ACC112 (cell line): ENCODE measurements at regions not wholly inside any gene's neighbourhood (a gene's known extent, or its start where the extent isn't known, plus 50 kb on each side); places are given as distances from the start of the nearest gene placed in this dataset.
"Not testable (repeated sequence)": the region's sequence is repeated elsewhere in the genome, so short reads cannot be mapped to it uniquely, and the experiment has no call there.

Source experiments
- H2AFZ ChIP-seq: fragments of 200-600 bp; sonication (generic); one replicate; pipeline ENCODE4 v1.6.0; 2017; ENCODE audit warnings: antibody characterized with exemption, low read length; ENCODE audit not compliant: unreplicated experiment
- H3K27ac ChIP-seq: fragments of 200-600 bp; sonication (generic); 2 replicates; pipeline ENCODE4 v1.5.1; 2014; ENCODE audit warnings: low read depth, mild to moderate bottlenecking, antibody characterized with exemption, low read length, moderate library complexity
- H3K27me3 ChIP-seq: fragments of 200-600 bp; sonication (generic); 2 replicates; pipeline ENCODE4 v1.6.1; 2014; ENCODE audit warnings: mild to moderate bottlenecking, antibody characterized with exemption, low read length, moderate library complexity, mixed read lengths; ENCODE audit not compliant: insufficient read depth
- H3K36me3 ChIP-seq: fragments of 200-600 bp; sonication (generic); 2 replicates; pipeline ENCODE4 v1.6.1; 2016; ENCODE audit warnings: mild to moderate bottlenecking, antibody characterized with exemption, low read length, moderate library complexity, mixed read lengths; ENCODE audit not compliant: insufficient read depth
- H3K4me1 ChIP-seq: fragments of 200-600 bp; sonication (generic); one replicate; pipeline ENCODE4 v1.6.1; 2016; ENCODE audit warnings: low read length, mixed read lengths; ENCODE audit not compliant: insufficient read depth, unreplicated experiment, control insufficient read depth
- H3K4me3 ChIP-seq: fragments of 200-600 bp; sonication (generic); 2 replicates; pipeline ENCODE4 v1.5.1; 2014; ENCODE audit warnings: mild to moderate bottlenecking, low read depth, low read length
- H3K79me2 ChIP-seq: fragments of 200-600 bp; sonication (generic); one replicate; pipeline ENCODE4 v1.6.0; 2016; ENCODE audit warnings: low read length; ENCODE audit not compliant: control insufficient read depth, unreplicated experiment, insufficient read depth

DNA sequence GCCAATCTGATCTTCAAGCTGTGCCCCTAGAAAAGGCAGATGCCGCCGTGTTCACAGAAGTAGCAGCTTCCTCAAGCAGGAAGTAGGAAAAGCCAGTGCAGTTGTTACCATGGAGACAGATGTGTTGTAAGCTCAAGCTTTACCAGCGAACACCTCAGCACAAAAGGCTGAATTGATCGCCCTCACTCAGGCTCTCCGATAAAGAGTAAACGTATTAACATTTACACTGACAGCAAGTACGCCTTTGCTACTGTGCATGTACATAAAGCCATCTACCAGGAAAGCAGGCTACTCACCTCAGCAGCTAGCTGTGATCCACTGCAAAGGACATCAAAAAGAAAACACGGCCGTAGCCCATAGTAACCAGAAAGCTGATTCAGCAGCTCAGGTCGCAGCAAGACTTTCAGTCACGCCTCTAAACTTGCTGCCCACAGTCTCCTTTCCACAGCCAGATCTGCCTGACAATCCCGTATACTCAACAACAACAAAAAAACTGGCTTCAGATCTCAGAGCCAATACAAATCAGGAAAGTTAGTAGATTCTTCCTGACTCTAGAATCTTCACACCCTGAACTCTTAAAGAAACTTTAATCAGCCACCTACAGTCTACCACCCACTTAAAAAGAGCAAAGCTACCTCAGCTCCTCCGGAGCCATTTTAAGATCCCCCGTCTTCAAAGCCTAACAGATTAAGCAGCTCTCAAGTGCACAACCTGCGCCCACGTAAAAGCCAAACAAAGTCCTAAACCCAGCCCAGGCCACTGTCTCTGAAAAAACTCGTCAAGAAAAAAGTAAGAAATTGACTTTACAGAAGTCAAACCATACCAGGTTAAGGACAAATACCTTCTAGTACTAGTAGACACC is 160.0 kb downstream of the DEFB131A start:
- H3K36me3 ChIP-seq, H3K27ac ChIP-seq, H3K79me2 ChIP-seq, H3K27me3 ChIP-seq, H3K4me1 ChIP-seq, H2AFZ ChIP-seq, H3K4me3 ChIP-seq: not testable (repeated sequence)

DNA sequence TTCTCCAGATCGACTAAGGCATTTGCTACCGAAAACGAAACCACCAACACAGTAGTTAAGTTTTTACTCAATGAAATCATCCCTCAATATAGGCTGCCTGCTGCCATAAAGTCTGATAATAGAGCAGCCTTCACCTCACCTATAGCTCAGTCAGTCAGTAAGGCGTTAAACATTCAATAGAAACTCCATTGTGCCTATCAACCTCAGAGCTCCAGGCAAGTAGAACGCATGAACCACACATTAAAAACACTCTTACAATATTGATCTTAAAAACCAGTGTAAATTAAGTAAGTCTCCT is 160.6 kb downstream of the DEFB131A start:
- not testable (repeated sequence) for H2AFZ ChIP-seq, H3K79me2 ChIP-seq, H3K27ac ChIP-seq, H3K4me1 ChIP-seq, H3K4me3 ChIP-seq, H3K36me3 ChIP-seq, H3K27me3 ChIP-seq

DNA sequence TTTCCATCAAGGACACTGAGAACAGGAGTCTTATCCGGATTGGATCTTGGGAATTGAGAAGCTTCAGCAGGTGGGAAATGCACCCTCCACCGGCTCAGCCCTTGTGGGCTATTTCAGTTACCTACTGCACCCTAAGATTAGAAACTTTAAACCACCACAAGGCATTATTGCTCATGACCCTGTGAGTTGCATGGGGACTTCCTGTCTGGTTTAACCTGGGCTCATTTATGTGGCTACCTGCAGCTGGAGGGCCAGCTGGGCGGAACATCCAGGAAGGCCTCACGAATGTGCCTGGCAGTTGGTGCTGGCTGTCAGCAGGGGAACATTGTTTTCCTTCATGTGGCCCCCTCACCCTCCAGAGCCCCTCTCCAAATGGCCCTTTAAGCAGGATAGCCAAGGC is 164.1 kb downstream of the DEFB131A start:
- H3K79me2 ChIP-seq, result no peaks in the 10 kb centered on the region
- H3K36me3 ChIP-seq, result no peaks in the 10 kb centered on the region
- H3K27me3 ChIP-seq, result no peaks in the 10 kb centered on the region
- H3K27ac ChIP-seq, result no peak overlapping the region
- no peak overlapping the region for H3K4me3 ChIP-seq
- H3K4me1 ChIP-seq, result no peaks in the 10 kb centered on the region
- no peak overlapping the region for H2AFZ ChIP-seq

DNA sequence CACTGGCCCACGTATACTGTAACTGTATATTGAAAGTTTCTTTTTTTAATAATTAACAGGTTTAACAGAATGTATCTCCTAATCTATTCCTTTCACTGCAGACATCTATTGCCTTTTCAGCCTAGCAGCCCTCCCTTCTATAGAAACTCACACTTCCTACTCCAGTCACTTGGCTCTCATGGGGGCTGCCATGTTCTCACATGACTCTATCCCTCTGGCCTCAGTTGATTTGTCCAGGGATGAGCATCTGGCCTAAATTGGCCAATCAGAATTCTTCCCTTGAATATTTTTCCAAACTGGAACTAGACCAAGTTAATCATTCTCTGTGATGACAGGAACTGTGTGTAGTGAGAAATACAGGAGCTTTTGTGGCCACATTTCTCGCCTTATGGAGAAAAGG is 166.1 kb downstream of the DEFB131A start:
- H3K36me3 ChIP-seq, H3K27ac ChIP-seq, H3K27me3 ChIP-seq, H3K4me1 ChIP-seq, H3K79me2 ChIP-seq, H3K4me3 ChIP-seq, H2AFZ ChIP-seq: not testable (repeated sequence)

- Histone ChIP-seq H3K79me2 (no peaks in the 10 kb centered on the region), H2AFZ (no peak overlapping the region), H3K27ac (no peak overlapping the region), H3K27me3 (no peaks in the 10 kb centered on the region), H3K36me3 (no peaks in the 10 kb centered on the region), H3K4me3 (no peak overlapping the region), H3K4me1 (no peaks in the 10 kb centered on the region)
Measured at GRCh38 chr4:9611101-9611500, 166.9 kb downstream of the DEFB131A start.

DNA sequence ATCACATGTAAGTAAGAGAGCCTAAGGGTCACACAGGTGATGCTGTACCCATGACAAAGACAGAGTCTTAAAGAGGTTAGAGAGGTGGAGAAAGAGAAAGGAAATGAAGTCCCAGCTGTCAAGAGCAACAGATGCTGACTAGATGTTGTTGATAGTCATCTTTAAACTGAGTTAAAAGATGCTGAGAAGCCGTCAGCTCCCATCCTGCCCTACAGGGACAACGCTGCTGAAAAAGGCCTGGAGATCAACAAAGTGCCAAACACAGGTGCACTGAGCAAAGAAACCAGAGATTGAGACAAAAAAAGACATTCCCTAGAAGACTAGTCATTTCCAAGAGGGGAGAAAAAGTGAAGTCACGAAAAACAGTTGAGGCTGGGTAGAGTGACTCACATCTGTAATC is 145.0 kb upstream of the DRD5 start:
- H3K27me3 ChIP-seq, H3K36me3 ChIP-seq, H3K4me1 ChIP-seq, H3K4me3 ChIP-seq, H3K27ac ChIP-seq, H2AFZ ChIP-seq, H3K79me2 ChIP-seq: not testable (repeated sequence)

GRCh38 chr4:9659678-9660077 is 121.8 kb upstream of the DRD5 start:
- not testable (repeated sequence) for H3K36me3 ChIP-seq, H3K4me3 ChIP-seq, H3K79me2 ChIP-seq, H3K27ac ChIP-seq, H2AFZ ChIP-seq, H3K27me3 ChIP-seq, H3K4me1 ChIP-seq

DNA sequence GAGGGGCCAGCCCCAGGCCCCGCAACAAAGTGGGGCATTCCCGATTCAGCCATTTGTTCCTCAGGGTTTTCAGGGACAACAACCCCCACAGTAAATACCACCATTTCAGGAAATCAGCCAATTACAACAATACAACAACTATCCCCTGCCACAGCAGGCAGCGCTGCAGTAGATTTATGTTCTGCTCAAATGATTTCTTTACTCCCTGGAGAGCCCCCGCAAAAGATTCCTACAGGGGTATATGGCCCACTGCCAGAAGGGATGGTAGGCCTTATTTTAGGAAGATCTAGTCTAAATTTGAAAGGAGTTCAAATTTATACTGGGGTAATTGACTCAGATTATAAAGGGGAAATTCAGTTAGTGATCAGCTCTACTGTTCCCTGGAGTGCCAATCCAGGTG is 120.5 kb upstream of the DRD5 start:
- not testable (repeated sequence) for H2AFZ ChIP-seq, H3K27me3 ChIP-seq, H3K79me2 ChIP-seq, H3K36me3 ChIP-seq, H3K4me1 ChIP-seq, H3K4me3 ChIP-seq, H3K27ac ChIP-seq

GRCh38 chr4:9670725-9671124 is 110.7 kb upstream of the DRD5 start:
- not testable (repeated sequence) for H3K27ac ChIP-seq, H3K27me3 ChIP-seq, H3K79me2 ChIP-seq, H3K4me3 ChIP-seq, H3K36me3 ChIP-seq, H3K4me1 ChIP-seq, H2AFZ ChIP-seq

DNA sequence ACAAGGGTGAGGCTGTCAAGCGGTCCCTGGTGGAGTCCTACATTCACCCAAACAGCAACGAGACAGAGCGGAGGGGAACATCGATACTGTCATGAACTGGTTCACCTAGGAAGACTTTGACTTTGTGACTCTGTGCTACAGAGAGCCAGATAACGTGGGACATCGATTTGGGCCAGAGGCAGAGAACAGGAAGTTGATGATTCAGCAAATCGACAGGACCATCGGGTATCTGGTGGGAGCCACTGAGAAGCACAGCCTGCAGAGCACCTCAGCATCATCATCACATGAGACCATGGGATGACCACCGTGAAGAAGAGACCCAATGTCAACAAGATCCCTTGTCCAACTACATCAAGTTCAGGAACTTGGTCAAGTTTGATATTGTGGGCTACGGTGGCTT is 104.1 kb upstream of the DRD5 start:
- not testable (repeated sequence) for H3K4me1 ChIP-seq, H3K27ac ChIP-seq, H3K4me3 ChIP-seq, H3K79me2 ChIP-seq, H3K36me3 ChIP-seq, H3K27me3 ChIP-seq, H2AFZ ChIP-seq

DNA sequence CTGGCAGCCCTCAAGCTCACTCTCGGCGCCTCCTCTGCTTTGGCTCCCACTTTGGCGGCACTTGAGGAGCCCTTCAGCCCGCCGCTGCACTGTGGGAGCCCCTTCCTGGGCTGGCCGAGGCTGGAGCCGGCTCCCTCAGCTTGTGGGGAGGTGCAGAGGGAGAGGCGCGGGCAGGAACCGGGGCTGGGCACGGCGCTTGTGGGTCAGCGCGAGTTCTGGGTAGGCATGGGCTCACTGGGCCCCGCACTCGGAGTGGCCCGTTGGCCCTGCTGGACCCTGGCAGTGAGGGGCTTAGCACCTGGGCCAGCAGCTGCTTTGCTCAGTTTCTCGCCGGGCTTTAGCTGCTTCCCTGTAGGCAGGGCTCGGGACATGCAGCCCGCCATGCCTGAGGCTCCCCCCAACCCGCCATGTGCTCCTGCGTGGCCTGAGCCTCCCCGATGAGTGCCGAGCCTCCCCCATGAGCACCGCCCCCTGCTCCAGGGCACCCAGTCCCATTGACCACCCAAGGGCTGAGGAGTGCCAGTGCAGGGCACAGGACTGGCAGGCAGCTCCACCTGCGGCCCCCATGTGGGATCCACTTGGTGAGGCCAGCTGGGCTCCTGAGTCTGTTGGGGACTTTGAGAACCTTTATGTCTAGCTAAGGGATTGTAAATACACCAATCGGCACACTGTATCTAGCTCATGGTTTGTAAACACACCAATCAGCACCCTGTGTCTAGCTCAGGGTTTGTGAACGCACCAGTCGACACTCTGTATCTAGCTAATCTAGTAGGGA is 101.5 kb upstream of the DRD5 start:
- Histone ChIP-seq H3K4me1 (no peaks in the 10 kb centered on the region), H3K4me3 (no peak overlapping the region), H3K79me2 (no peaks in the 10 kb centered on the region), H3K27ac (no peak overlapping the region), H3K27me3 (no peaks in the 10 kb centered on the region), H2AFZ (no peak overlapping the region), H3K36me3 (no peaks in the 10 kb centered on the region)
